ENCODE measurements at regions not wholly inside any gene's neighbourhood (a gene's known extent, or its start where the extent isn't known, plus 50 kb on each side); places are given as distances from the start of the nearest gene placed in this dataset.

GRCh38 chr9:26457151-26457550, 435.5 kb downstream of the CAAP1 start:
- TF ChIP-seq CTCF (IDR thresholded peaks at IDR 0.05) (no peak), POLR2A (IDR thresholded peaks at IDR 0.05) (no peak)

All from testis (tissue), 2 donors.